Cardiac fibroblast (primary cell): ENCODE measurements at regions not wholly inside any gene's neighbourhood (a gene's known extent, or its start where the extent isn't known, plus 50 kb on each side); places are given as distances from the start of the nearest gene placed in this dataset.

Source experiments
- DNase-seq, 2 donors: peaks; one replicate each; pipeline versions ENCODE4 v3.0.0 to v3.0.0-alpha.2; 2010; ENCODE audit warnings: low read depth in 2 of 2
- H3K4me3 ChIP-seq, 2 donors: replicated peaks in 1 of 2; 1 replicate in 1 of 2; 2 replicates in 1 of 2; pipeline ENCODE4 v1.5.1; 2011; ENCODE audit warnings: low read depth in 2 of 2, low read length in 2 of 2, mild to moderate bottlenecking in 2 of 2, moderate library complexity in 1 of 2
- CTCF ChIP-seq: IDR thresholded peaks from one replicate; pipeline ENCODE4 v1.5.1; 2011; ENCODE audit warnings: low read depth, mild to moderate bottlenecking, low read length, inconsistent platforms

DNA sequence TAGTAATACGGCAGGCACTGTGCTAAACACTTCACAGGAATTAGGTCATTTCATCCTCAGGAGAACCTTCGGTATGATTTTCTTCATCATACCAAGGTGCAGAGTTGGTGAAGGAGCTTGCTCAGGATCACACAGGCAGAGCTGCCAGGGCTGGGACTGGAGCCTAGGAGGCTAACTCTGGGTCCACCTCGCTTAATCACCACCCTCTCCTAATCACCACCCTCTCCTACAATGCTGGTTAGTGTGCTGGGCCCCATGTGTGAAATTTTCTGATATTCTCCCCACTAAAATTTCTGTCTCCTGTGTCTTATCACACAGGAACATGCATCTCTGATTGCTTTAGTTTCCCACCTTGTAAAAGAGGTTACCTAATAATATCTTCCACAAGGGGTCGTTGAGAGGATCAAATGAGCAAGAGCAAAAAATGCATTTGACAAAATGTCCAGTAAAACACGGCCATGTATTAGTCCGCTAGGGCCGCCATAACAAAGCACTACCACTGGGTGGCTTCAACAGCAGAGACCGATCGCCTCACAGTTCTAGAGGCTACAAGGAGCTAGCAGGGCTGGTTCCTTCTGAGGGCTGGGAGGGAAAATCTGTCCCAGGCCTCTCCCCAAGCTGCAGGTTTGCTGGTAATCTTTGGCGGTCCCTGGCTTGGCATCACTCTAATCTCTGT is 128.2 kb upstream of the NFIB start:
- peak; percentile 32 to 34 for DNase-seq
- TF ChIP-seq CTCF: peak; percentile 42
- H3K4me3 ChIP-seq: no peak overlapping the region

DNA sequence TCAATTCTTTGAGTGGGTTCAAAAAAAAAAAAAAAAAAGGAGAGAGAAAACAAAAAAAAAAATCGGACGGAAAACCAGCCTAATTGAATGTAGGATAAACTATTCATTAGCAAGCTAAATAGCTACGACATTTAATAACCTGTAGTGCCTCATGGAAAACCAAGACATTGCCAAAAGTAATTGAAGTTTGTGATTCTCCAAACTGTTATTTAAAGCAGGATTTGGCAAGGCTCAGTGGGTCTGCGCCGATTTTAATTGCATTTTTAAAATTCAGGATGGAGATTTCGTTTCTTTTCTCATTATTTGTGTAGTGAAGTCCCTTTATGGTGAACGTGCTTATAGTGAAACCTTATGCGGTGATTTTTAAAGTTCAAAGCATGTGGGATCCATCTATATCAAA is 127.2 kb upstream of the NFIB start:
- H3K4me3 ChIP-seq: no peak overlapping the region
- DNase-seq: no peak
- TF ChIP-seq CTCF: no peak

DNA sequence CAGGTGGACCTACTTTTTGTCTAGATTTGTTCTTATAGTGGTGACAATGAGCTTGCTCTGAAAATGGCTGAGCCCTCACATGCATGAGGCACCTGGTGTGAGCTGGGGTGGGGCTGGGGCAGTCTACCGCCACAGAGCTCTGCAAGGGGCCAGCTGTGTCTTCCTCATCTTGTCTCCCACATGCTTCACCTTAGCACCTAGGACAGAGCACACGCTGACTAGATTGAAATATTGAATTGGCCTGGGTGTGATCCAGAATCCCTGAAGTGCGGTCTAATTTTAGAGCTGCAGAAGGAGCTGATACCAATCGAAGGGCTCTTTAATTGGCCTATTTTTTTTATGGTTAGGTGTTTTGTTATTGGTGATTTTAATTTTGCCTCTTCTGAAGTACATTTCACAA is 126.1 kb upstream of the NFIB start:
- H3K4me3 ChIP-seq: no peak overlapping the region
- no peak for TF ChIP-seq CTCF
- no peak for DNase-seq

- TF ChIP-seq CTCF: no peak
- H3K4me3 ChIP-seq: no peak overlapping the region
- no peak for DNase-seq
These were observed 125.6 kb upstream of the NFIB start for GRCh38 chr9:14439555-14439954.

- no peak for DNase-seq
- no peak for TF ChIP-seq CTCF
- H3K4me3 ChIP-seq: no peak overlapping the region
These were observed 124.5 kb upstream of the NFIB start for GRCh38 chr9:14438232-14439021.

DNA sequence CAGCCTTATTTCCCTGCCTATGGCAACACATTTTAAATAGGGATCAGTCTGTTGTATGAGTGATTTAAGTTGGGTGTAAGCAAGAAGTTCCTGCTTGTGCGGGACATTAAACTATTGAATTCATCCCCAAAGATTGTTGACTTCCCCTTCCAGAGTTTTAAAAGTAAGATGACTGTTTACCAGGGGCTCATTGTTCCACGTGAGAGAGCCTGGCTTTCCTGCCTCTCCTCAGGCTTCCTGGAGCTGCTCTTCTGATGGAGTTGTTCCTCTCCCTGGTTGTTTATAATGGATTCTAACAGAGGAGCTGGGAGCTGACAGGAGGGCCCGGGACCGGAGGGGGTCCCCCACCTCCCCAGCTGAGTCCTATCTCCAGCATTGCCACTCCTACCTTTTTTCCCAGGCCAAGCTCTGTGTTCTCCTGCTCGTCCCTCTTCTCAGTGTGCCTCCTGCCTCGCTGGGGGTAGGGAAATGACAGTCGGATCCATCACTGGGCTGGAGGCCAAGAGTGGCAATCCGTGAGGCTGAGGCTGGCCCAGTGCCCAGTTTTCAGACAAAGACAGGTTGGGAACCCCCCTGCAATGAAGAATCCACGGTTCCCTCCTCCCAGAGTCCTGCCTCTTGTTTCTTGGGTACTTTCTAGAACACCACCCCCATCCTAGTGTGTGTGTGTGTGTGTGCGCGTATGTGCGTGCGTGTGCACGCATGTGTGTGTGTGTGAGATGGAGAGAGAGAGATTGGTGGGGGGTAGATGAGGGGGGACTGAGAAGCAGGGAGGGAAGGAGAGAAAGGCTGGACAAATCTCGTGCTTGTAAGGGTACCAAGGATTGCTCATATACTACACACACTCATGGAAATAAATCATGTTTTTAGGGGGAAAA is 123.7 kb upstream of the NFIB start:
- TF ChIP-seq CTCF: no peak
- no peak overlapping the region for H3K4me3 ChIP-seq
- DNase-seq: no peak
